ENCODE measurements at regions not wholly inside any gene's neighbourhood (a gene's known extent, or its start where the extent isn't known, plus 50 kb on each side); places are given as distances from the start of the nearest gene placed in this dataset.

- 86 to 88% methylated on average over 2 of the region's 2 CpGs for WGBS, 2 donors
- H3K4me3 ChIP-seq, result no peak overlapping the region
- no peaks in the 10 kb centered on the region for H3K36me3 ChIP-seq
- no peaks in the 10 kb centered on the region for H3K9me3 ChIP-seq
- H3K27me3 ChIP-seq, result no peaks in the 10 kb centered on the region
- H3K27ac ChIP-seq, result no peak overlapping the region
- DNase-seq (ENCODE audit: low spot score in 2 of 2), result no peak
- TF ChIP-seq POLR2A (IDR thresholded peaks at IDR 0.05), result no peak
- no peak for TF ChIP-seq CTCF (IDR thresholded peaks at IDR 0.05)
- TF ChIP-seq EP300 (IDR thresholded peaks at IDR 0.05), result no peak
- H3K4me1 ChIP-seq, result no peaks in the 10 kb centered on the region
These were observed 1145.3 kb upstream of the B3GALT2 start for GRCh38 chr1:194331758-194332157.

GRCh38 chr1:194322751-194323150 lies 1136.3 kb upstream of the B3GALT2 start:
- H3K4me1 ChIP-seq, result no peaks in the 10 kb centered on the region
- no peak overlapping the region for H3K27ac ChIP-seq
- TF ChIP-seq EP300 (IDR thresholded peaks at IDR 0.05) (no peak), POLR2A (IDR thresholded peaks at IDR 0.05) (no peak), CTCF (IDR thresholded peaks at IDR 0.05) (no peak)
- H3K9me3 ChIP-seq, result no peaks in the 10 kb centered on the region
- no peak for DNase-seq (ENCODE audit: low spot score in 2 of 2)
- H3K36me3 ChIP-seq, result no peaks in the 10 kb centered on the region
- no peak overlapping the region for H3K4me3 ChIP-seq
- 85 to 86% methylated on average over 4 of the region's 4 CpGs for WGBS, 2 donors
- no peaks in the 10 kb centered on the region for H3K27me3 ChIP-seq

GRCh38 chr1:194318790-194319280 lies 1132.4 kb upstream of the B3GALT2 start:
- WGBS, 2 donors, result 63 to 66% methylated on average over 1 of the region's 1 CpG
- DNase-seq (ENCODE audit: low spot score in 2 of 2), result no peak
- no peaks in the 10 kb centered on the region for H3K27me3 ChIP-seq
- H3K4me1 ChIP-seq, result no peaks in the 10 kb centered on the region
- no peak overlapping the region for H3K4me3 ChIP-seq
- H3K36me3 ChIP-seq, result no peaks in the 10 kb centered on the region
- H3K27ac ChIP-seq, result no peak overlapping the region
- TF ChIP-seq POLR2A (IDR thresholded peaks at IDR 0.05) (no peak), CTCF (IDR thresholded peaks at IDR 0.05) (no peak), EP300 (IDR thresholded peaks at IDR 0.05) (no peak)
- no peaks in the 10 kb centered on the region for H3K9me3 ChIP-seq

- Histone ChIP-seq H3K9me3 (no peaks in the 10 kb centered on the region), H3K4me1 (no peaks in the 10 kb centered on the region), H3K4me3 (no peak overlapping the region), H3K27me3 (no peaks in the 10 kb centered on the region), H3K27ac (no peak overlapping the region), H3K36me3 (no peaks in the 10 kb centered on the region)
- DNase-seq (ENCODE audit: low spot score in 2 of 2), result no peak
- no peak for TF ChIP-seq EP300 (IDR thresholded peaks at IDR 0.05)
- TF ChIP-seq POLR2A (IDR thresholded peaks at IDR 0.05), result no peak
- no peak for TF ChIP-seq CTCF (IDR thresholded peaks at IDR 0.05)
- WGBS, 2 donors, result 79 to 93% methylated on average over 2 of the region's 2 CpGs
These were observed 1123.3 kb upstream of the B3GALT2 start for GRCh38 chr1:194309697-194310096.

GRCh38 chr1:194309269-194309668 lies 1122.9 kb upstream of the B3GALT2 start:
- no peaks in the 10 kb centered on the region for H3K9me3 ChIP-seq
- H3K27ac ChIP-seq, result no peak overlapping the region
- no peaks in the 10 kb centered on the region for H3K36me3 ChIP-seq
- H3K4me3 ChIP-seq, result no peak overlapping the region
- H3K4me1 ChIP-seq, result no peaks in the 10 kb centered on the region
- TF ChIP-seq POLR2A (IDR thresholded peaks at IDR 0.05), result no peak
- no peak for TF ChIP-seq CTCF (IDR thresholded peaks at IDR 0.05)
- no peak for TF ChIP-seq EP300 (IDR thresholded peaks at IDR 0.05)
- no peaks in the 10 kb centered on the region for H3K27me3 ChIP-seq
- 77 to 80% methylated on average over 3 of the region's 3 CpGs for WGBS, 2 donors
- DNase-seq (ENCODE audit: low spot score in 2 of 2), result no peak
